HepG2 (cell line): ENCODE measurements at regions not wholly inside any gene's neighbourhood (a gene's known extent, or its start where the extent isn't known, plus 50 kb on each side); places are given as distances from the start of the nearest gene placed in this dataset.

Experiments
- AGO2 ChIP-seq: fragments of 200-400 bp; formaldehyde crosslinking; optimal IDR thresholded peaks from 2 replicates; pipeline ENCODE3; 2017; ENCODE audit warnings: mild to moderate bottlenecking, low read depth, low read length, moderate library complexity
- ARID3A ChIP-seq: IDR thresholded peaks from 2 replicates; pipeline ENCODE4 v1.6.1; 2012; ENCODE audit warnings: low read depth, low read length, improper control_type of control experiment
- FOSL1 ChIP-seq: sonication (generic); formaldehyde crosslinking; IDR thresholded peaks from 2 replicates; pipeline ENCODE4 v1.9.0; 2021; ENCODE audit warnings: missing genetic modification reagents, borderline replicate concordance
- SIN3A ChIP-seq: IDR thresholded peaks from 2 replicates; pipeline ENCODE4 v1.6.1; 2011; ENCODE audit warnings: low read depth, mild to moderate bottlenecking, control low read depth, low read length, borderline replicate concordance
- YY1 ChIP-seq: IDR thresholded peaks from 2 replicates; pipeline ENCODE4 v1.6.1; 2011; ENCODE audit warnings: low read length, low read depth, moderate library complexity, mild to moderate bottlenecking; ENCODE audit not compliant: insufficient read depth, insufficient replicate concordance
- ZBTB33 ChIP-seq: sonication (generic); formaldehyde crosslinking; IDR thresholded peaks from 2 replicates; pipeline ENCODE4 v1.4.0; 2020; ENCODE audit warnings: missing genetic modification reagents
- ZBTB40 ChIP-seq, 2 experiments: fragments of 450-650 bp in 1 of 2; sonication (generic) in 1 of 2; formaldehyde crosslinking in 1 of 2; IDR thresholded peaks; 2 replicates each; pipeline versions ENCODE4 v1.6.1 to v1.8.0; 2016 to 2022; ENCODE audit warnings: antibody characterized with exemption in 1 of 2, mild to moderate bottlenecking in 1 of 2, missing genetic modification reagents in 1 of 2
- ZNF17 ChIP-seq: sonication (generic); formaldehyde crosslinking; IDR thresholded peaks from 2 replicates; pipeline ENCODE4 v1.5.0; 2020; ENCODE audit warnings: mild to moderate bottlenecking, missing genetic modification reagents
- ZNF331 ChIP-seq: sonication (generic); formaldehyde crosslinking; IDR thresholded peaks from 2 replicates; pipeline ENCODE4 v1.4.0; 2020; ENCODE audit warnings: missing genetic modification reagents
- ZNF614 ChIP-seq: IDR thresholded peaks from 2 replicates; pipeline ENCODE4 v1.6.1; 2018; ENCODE audit warnings: missing biosample characterization, missing genetic modification reagents, inconsistent platforms, borderline replicate concordance
- ZNF678 ChIP-seq: sonication (generic); formaldehyde crosslinking; IDR thresholded peaks from 2 replicates; pipeline ENCODE4 v1.4.0; 2020; ENCODE audit warnings: mild to moderate bottlenecking, missing genetic modification reagents
- ZNF773 ChIP-seq: sonication (generic); formaldehyde crosslinking; IDR thresholded peaks from 2 replicates; pipeline ENCODE4 v1.4.0; 2020; ENCODE audit warnings: missing genetic modification reagents, borderline replicate concordance
- ZSCAN12 ChIP-seq: sonication (generic); formaldehyde crosslinking; IDR thresholded peaks from 2 replicates; pipeline ENCODE4 v1.9.0; 2021; ENCODE audit warnings: mild to moderate bottlenecking, missing genetic modification reagents
- ZZZ3 ChIP-seq: sonication (generic); formaldehyde crosslinking; IDR thresholded peaks from 2 replicates; pipeline ENCODE4 v1.4.0; 2020; ENCODE audit warnings: missing genetic modification reagents, mild to moderate bottlenecking, borderline replicate concordance

GRCh38 chr2:196314157-196314556, 142.8 kb upstream of the STK17B start (continued):
- TF ChIP-seq ZBTB40 (IDR thresholded peaks at IDR 0.05): no peak
- TF ChIP-seq ZBTB40 (CRISPR knock-in tag; IDR thresholded peaks at IDR 0.05): no peak
- no peak for TF ChIP-seq ZSCAN12 (CRISPR knock-in tag)
- TF ChIP-seq FOSL1 (CRISPR knock-in tag): no peak
- no peak for TF ChIP-seq ZNF331 (CRISPR knock-in tag)
- no peak for TF ChIP-seq ZZZ3 (CRISPR knock-in tag)
- TF ChIP-seq ZNF614: no peak
- TF ChIP-seq ZNF678 (CRISPR knock-in tag): no peak
- TF ChIP-seq SIN3A: no peak
- no peak for TF ChIP-seq AGO2
- TF ChIP-seq ZBTB33 (CRISPR knock-in tag): no peak
- no peak for TF ChIP-seq ZNF773 (CRISPR knock-in tag)
- TF ChIP-seq YY1: no peak
- no peak for TF ChIP-seq ZNF17 (CRISPR knock-in tag)
- TF ChIP-seq ARID3A: no peak
